Progenitor cell of endocrine pancreas (in vitro differentiated cells): ENCODE measurements at regions not wholly inside any gene's neighbourhood (a gene's known extent, or its start where the extent isn't known, plus 50 kb on each side); places are given as distances from the start of the nearest gene placed in this dataset.

Experiments
- DNase-seq: peaks from one replicate; pipeline ENCODE4 v3.0.0; 2021; ENCODE audit warnings: low spot score; ENCODE audit not compliant: unreplicated experiment
- H3K27ac Mint-ChIP-seq: 2 replicates; pipeline ENCODE4 v1.8.0; 2021; ENCODE audit warnings: mild to moderate bottlenecking, moderate library complexity, mixed read lengths
- H3K27me3 Mint-ChIP-seq: 2 replicates; pipeline ENCODE4 v1.8.0; 2021; ENCODE audit warnings: mixed read lengths
- H3K36me3 Mint-ChIP-seq: 2 replicates; pipeline ENCODE4 v1.8.0; 2022; ENCODE audit warnings: mixed read lengths; ENCODE audit not compliant: insufficient read depth
- H3K4me1 Mint-ChIP-seq: 2 replicates; pipeline ENCODE4 v1.8.0; 2021; ENCODE audit warnings: low read depth, mixed read lengths
- H3K4me3 Mint-ChIP-seq: 2 replicates; pipeline ENCODE4 v1.8.0; 2021; ENCODE audit warnings: low read depth, mild to moderate bottlenecking, moderate library complexity, mixed read lengths
- H3K9me3 Mint-ChIP-seq: 2 replicates; pipeline ENCODE4 v1.8.0; 2021; ENCODE audit warnings: low read depth, mixed read lengths
- CTCF ChIP-seq: fragments of 200-600 bp; sonication (generic); IDR thresholded peaks from one replicate; pipeline ENCODE4 v1.5.0; 2021; ENCODE audit warnings: antibody characterized with exemption, mild to moderate bottlenecking; ENCODE audit not compliant: unreplicated experiment

GRCh38 chr2:7140306-7140705 is 223.1 kb downstream of the RNF144A start:
- no peak for TF ChIP-seq CTCF
- Mint-ChIP-seq H3K27me3 (peaks cover 3% of the 10 kb centered on the region), H3K36me3 (peaks cover 1% of the 10 kb centered on the region), H3K27ac (no peak overlapping the region), H3K4me3 (no peak overlapping the region), H3K9me3 (peaks cover 13% of the 10 kb centered on the region), H3K4me1 (no peaks in the 10 kb centered on the region)
- no peak for DNase-seq

- no peak overlapping the region for H3K4me3 Mint-ChIP-seq
- no peaks in the 10 kb centered on the region for H3K27me3 Mint-ChIP-seq
- peaks cover 1% of the 10 kb centered on the region for H3K4me1 Mint-ChIP-seq
- peaks cover 6% of the 10 kb centered on the region for H3K9me3 Mint-ChIP-seq
- DNase-seq = no peak
- no peak overlapping the region for H3K27ac Mint-ChIP-seq
- peaks cover 1% of the 10 kb centered on the region for H3K36me3 Mint-ChIP-seq
- TF ChIP-seq CTCF = no peak
Observed at GRCh38 chr2:7145707-7146106, 228.5 kb downstream of the RNF144A start.

- Mint-ChIP-seq H3K27ac (no peak overlapping the region), H3K4me1 (peaks cover 1% of the 10 kb centered on the region), H3K36me3 (peaks cover 1% of the 10 kb centered on the region), H3K27me3 (no peaks in the 10 kb centered on the region), H3K9me3 (peaks cover 5% of the 10 kb centered on the region), H3K4me3 (no peak overlapping the region)
- no peak for TF ChIP-seq CTCF
- no peak for DNase-seq
Observed at GRCh38 chr2:7146151-7146550, 228.9 kb downstream of the RNF144A start.

GRCh38 chr2:7154656-7155055 is 237.4 kb downstream of the RNF144A start:
- Mint-ChIP-seq H3K27me3 (no peaks in the 10 kb centered on the region), H3K4me3 (no peak overlapping the region), H3K9me3 (peaks cover 10% of the 10 kb centered on the region), H3K4me1 (peaks cover 3% of the 10 kb centered on the region), H3K36me3 (no peaks in the 10 kb centered on the region), H3K27ac (no peak overlapping the region)
- no peak for TF ChIP-seq CTCF
- no peak for DNase-seq

- no peak overlapping the region for H3K4me3 Mint-ChIP-seq
- TF ChIP-seq CTCF = no peak
- no peaks in the 10 kb centered on the region for H3K36me3 Mint-ChIP-seq
- no peaks in the 10 kb centered on the region for H3K9me3 Mint-ChIP-seq
- no peaks in the 10 kb centered on the region for H3K27me3 Mint-ChIP-seq
- H3K27ac Mint-ChIP-seq = no peak overlapping the region
- H3K4me1 Mint-ChIP-seq = peaks cover 3% of the 10 kb centered on the region
- DNase-seq = no peak
Observed at GRCh38 chr2:7161501-7161900, 244.3 kb downstream of the RNF144A start.
